GM18868 (cell line): ENCODE measurements at regions not wholly inside any gene's neighbourhood (a gene's known extent, or its start where the extent isn't known, plus 50 kb on each side); places are given as distances from the start of the nearest gene placed in this dataset.
"Not testable (repeated sequence)": the region's sequence is repeated elsewhere in the genome, so short reads cannot be mapped to it uniquely, and the experiment has no call there.

Experiments
- ATAC-seq: cut with Tn5 transposase; IDR thresholded peaks from one replicate; pipeline ENCODE4 v1.9.1; 2021; ENCODE audit warnings: mild to moderate bottlenecking, moderate library complexity; ENCODE audit not compliant: unreplicated experiment

GRCh38 chr18:76052227-76052595, 442.8 kb downstream of the ZNF516 start:
- ATAC-seq, result no peak

GRCh38 chr18:76051396-76052226, 443.4 kb downstream of the ZNF516 start:
- ATAC-seq, result no peak

GRCh38 chr18:76046221-76046620, 448.8 kb downstream of the ZNF516 start:
- no peak for ATAC-seq

- no peak for ATAC-seq
These were observed 452.5 kb downstream of the ZNF516 start for GRCh38 chr18:76042511-76042910.

- ATAC-seq, result no peak
These were observed 476.8 kb downstream of the ZNF516 start for GRCh38 chr18:76018210-76018609.

- ATAC-seq, result no peak
These were observed 482.0 kb downstream of the ZNF516 start for GRCh38 chr18:76013057-76013456.

- no peak for ATAC-seq
These were observed 489.3 kb downstream of the ZNF516 start for GRCh38 chr18:76005632-76006208.

GRCh38 chr18:75987913-75988312, 507.1 kb downstream of the ZNF516 start:
- not testable (repeated sequence) for ATAC-seq

- no peak for ATAC-seq
These were observed 510.2 kb downstream of the ZNF516 start for GRCh38 chr18:75984853-75985252.

GRCh38 chr18:75981102-75981501, 513.9 kb downstream of the ZNF516 start:
- no peak for ATAC-seq

- no peak for ATAC-seq
These were observed 518.0 kb downstream of the ZNF516 start for GRCh38 chr18:75977081-75977480.

- no peak for ATAC-seq
These were observed 524.8 kb downstream of the ZNF516 start for GRCh38 chr18:75970212-75970611.

- no peak for ATAC-seq
These were observed 528.6 kb downstream of the ZNF516 start for GRCh38 chr18:75966431-75966830.

- ATAC-seq, result no peak
These were observed 532.9 kb downstream of the ZNF516 start for GRCh38 chr18:75962036-75962572.

GRCh38 chr18:75960356-75960755, 532.9 kb upstream of the SMIM21 start:
- ATAC-seq, result not testable (repeated sequence)

GRCh38 chr18:75959150-75959549, 531.6 kb upstream of the SMIM21 start:
- ATAC-seq, result no peak

- ATAC-seq, result no peak
These were observed 531.2 kb upstream of the SMIM21 start for GRCh38 chr18:75958683-75959082.

GRCh38 chr18:75945265-75945933, 517.9 kb upstream of the SMIM21 start:
- ATAC-seq, result no peak

GRCh38 chr18:75937306-75937705, 509.8 kb upstream of the SMIM21 start:
- no peak for ATAC-seq

GRCh38 chr18:75936862-75937261, 509.4 kb upstream of the SMIM21 start:
- no peak for ATAC-seq

- ATAC-seq, result no peak
These were observed 503.6 kb upstream of the SMIM21 start for GRCh38 chr18:75931079-75931478.

- ATAC-seq, result no peak
These were observed 501.2 kb upstream of the SMIM21 start for GRCh38 chr18:75928706-75929105.
